ENCODE measurements at regions not wholly inside any gene's neighbourhood (a gene's known extent, or its start where the extent isn't known, plus 50 kb on each side); places are given as distances from the start of the nearest gene placed in this dataset.

DNA sequence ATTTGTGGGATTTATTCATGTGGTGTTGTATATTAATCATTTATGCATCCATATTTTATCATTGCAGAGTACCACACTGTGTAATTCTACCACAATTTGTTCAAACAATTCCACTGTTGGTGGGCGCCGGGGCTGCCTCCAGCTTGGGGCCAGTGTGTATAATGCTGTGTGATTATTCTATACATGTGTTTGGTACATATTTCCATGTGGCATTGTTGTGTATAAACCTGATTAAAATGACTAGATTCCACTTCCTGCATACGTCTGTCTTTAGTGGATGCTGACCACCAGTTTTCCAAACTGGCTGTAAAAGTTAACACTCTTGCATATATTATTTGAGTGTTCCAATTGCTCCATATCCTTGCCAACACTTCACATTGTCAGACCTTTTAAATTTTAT is 1213.8 kb downstream of the TBC1D22A start:
- H4K91ac ChIP-seq (ENCODE audit: insufficient read depth, low read depth, low read length): no peak overlapping the region

More for the DNA sequence above, 1213.8 kb downstream of the TBC1D22A start:
- intact Hi-C loops (cut with micrococcal nuclease): no loop called here
- POLR2A ChIA-PET (ENCODE audit: unreplicated experiment): no interaction called here
- Histone ChIP-seq H2AFZ (replicated peaks; ENCODE audit: low read length, poor library complexity) (no peak overlapping the region), H3K36me3 (ENCODE audit: control insufficient read depth, insufficient read depth, low read length) (no peaks in the 10 kb centered on the region), H3K9me3 (ENCODE audit: control insufficient read depth, insufficient read depth, low read length) (peaks cover 15% of the 10 kb centered on the region), H2BK20ac (ENCODE audit: low read depth, low read length) (no peak overlapping the region), H3K4me2 (ENCODE audit: low read depth, low read length) (no peak overlapping the region), H3K9me1 (ENCODE audit: insufficient read depth, low read length) (no peaks in the 10 kb centered on the region), H3K56ac (ENCODE audit: extremely low read depth, insufficient read depth, low read length) (no peak overlapping the region), H3K9ac (ENCODE audit: low read depth, low read length) (no peak overlapping the region), H4K8ac (ENCODE audit: low read depth in 2 of 2, low read length in 2 of 2) (no peak overlapping the region), H2BK15ac (ENCODE audit: low read depth, low read length) (no peak overlapping the region), H3K27ac (ENCODE audit: insufficient read depth, low read length) (no peak overlapping the region), H2AK9ac (replicated peaks; ENCODE audit: low read depth, low read length, poor library complexity) (no peak overlapping the region), H3K4me1 (ENCODE audit: control insufficient read depth, insufficient read depth, low read length) (no peaks in the 10 kb centered on the region), H3K18ac (ENCODE audit: low read depth, low read length) (no peak overlapping the region), H2AK5ac (ENCODE audit: low read depth, low read length) (no peak overlapping the region), H3K4me3 (ENCODE audit: insufficient read depth, low read depth, low read length) (no peak overlapping the region), H3K27me3 (ENCODE audit: control insufficient read depth, insufficient read depth, low read length) (no peaks in the 10 kb centered on the region), H3K79me1 (ENCODE audit: low read depth in 1 of 2, low read length in 2 of 2) (no peaks in the 10 kb centered on the region), H3K4ac (ENCODE audit: low read depth, low read length) (no peak overlapping the region), H4K20me1 (ENCODE audit: insufficient read depth, low read length) (no peaks in the 10 kb centered on the region), H4K5ac (ENCODE audit: low read depth, low read length) (no peak overlapping the region), H3K14ac (replicated peaks; ENCODE audit: low read depth, low read length) (no peak overlapping the region), H2BK120ac (ENCODE audit: low read depth, low read length) (no peak overlapping the region), H2BK5ac (ENCODE audit: low read depth, low read length, poor library complexity, severe bottlenecking) (no peak overlapping the region), H3K23ac (ENCODE audit: low read depth, low read length) (no peak overlapping the region)
- no peak for DNase-seq
- WGBS, 2 experiments (ENCODE audit: extremely low coverage in 2 of 2, insufficient read length in 1 of 2): no CpG with 5 or more reads among the region's 3 CpGs
- in situ Hi-C loops (cut with MboI; ENCODE audit: low sequenced_read_pairs): no loop called here
- TF ChIP-seq CEBPB (IDR thresholded peaks at IDR 0.05; ENCODE audit: low read depth, low read length) (no peak), RCOR1 (IDR thresholded peaks at IDR 0.05; ENCODE audit: insufficient replicate concordance, low read length) (no peak), CHD1 (IDR thresholded peaks at IDR 0.05; ENCODE audit: low read depth, low read length) (no peak), RFX5 (IDR thresholded peaks at IDR 0.05; ENCODE audit: low read depth, low read length) (no peak), POLR2A (IDR thresholded peaks at IDR 0.05; ENCODE audit: low read depth, low read length) (no peak), MAFK (IDR thresholded peaks at IDR 0.05; ENCODE audit: low read depth, low read length) (no peak), MAZ (IDR thresholded peaks at IDR 0.05; ENCODE audit: borderline replicate concordance, low read depth, low read length) (no peak), FOS (IDR thresholded peaks at IDR 0.05; ENCODE audit: low read depth, low read length) (no peak), NFE2L2 (IDR thresholded peaks at IDR 0.05; ENCODE audit: low read depth, low read length) (no peak), MXI1 (IDR thresholded peaks at IDR 0.05; ENCODE audit: borderline replicate concordance, low read depth, low read length) (no peak), SMC3 (IDR thresholded peaks at IDR 0.05; ENCODE audit: low read depth, low read length) (no peak)
- TF ChIP-seq, protein P1, sequence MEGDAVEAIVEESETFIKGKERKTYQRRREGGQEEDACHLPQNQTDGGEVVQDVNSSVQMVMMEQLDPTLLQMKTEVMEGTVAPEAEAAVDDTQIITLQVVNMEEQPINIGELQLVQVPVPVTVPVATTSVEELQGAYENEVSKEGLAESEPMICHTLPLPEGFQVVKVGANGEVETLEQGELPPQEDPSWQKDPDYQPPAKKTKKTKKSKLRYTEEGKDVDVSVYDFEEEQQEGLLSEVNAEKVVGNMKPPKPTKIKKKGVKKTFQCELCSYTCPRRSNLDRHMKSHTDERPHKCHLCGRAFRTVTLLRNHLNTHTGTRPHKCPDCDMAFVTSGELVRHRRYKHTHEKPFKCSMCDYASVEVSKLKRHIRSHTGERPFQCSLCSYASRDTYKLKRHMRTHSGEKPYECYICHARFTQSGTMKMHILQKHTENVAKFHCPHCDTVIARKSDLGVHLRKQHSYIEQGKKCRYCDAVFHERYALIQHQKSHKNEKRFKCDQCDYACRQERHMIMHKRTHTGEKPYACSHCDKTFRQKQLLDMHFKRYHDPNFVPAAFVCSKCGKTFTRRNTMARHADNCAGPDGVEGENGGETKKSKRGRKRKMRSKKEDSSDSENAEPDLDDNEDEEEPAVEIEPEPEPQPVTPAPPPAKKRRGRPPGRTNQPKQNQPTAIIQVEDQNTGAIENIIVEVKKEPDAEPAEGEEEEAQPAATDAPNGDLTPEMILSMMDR (conservative IDR thresholded peaks at IDR 0.05; ENCODE audit: low read depth, low read length): no peak
- TF ChIP-seq, protein P2, sequence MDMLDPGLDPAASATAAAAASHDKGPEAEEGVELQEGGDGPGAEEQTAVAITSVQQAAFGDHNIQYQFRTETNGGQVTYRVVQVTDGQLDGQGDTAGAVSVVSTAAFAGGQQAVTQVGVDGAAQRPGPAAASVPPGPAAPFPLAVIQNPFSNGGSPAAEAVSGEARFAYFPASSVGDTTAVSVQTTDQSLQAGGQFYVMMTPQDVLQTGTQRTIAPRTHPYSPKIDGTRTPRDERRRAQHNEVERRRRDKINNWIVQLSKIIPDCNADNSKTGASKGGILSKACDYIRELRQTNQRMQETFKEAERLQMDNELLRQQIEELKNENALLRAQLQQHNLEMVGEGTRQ (IDR thresholded peaks at IDR 0.05; ENCODE audit: low read depth, low read length): no peak
- dilution Hi-C loops (cut with HindIII; ENCODE audit: low sequenced_read_pairs, unreplicated experiment): no loop called here
- ATAC-seq (ENCODE audit: low read depth): no peak
- no TSS peak for BruUV-seq (replicated peaks)
- CTCF ChIA-PET: no interaction called here

Data from IMR-90 (cell line).